ENCODE measurements at regions not wholly inside any gene's neighbourhood (a gene's known extent, or its start where the extent isn't known, plus 50 kb on each side); places are given as distances from the start of the nearest gene placed in this dataset.

- TF ChIP-seq, protein P1, sequence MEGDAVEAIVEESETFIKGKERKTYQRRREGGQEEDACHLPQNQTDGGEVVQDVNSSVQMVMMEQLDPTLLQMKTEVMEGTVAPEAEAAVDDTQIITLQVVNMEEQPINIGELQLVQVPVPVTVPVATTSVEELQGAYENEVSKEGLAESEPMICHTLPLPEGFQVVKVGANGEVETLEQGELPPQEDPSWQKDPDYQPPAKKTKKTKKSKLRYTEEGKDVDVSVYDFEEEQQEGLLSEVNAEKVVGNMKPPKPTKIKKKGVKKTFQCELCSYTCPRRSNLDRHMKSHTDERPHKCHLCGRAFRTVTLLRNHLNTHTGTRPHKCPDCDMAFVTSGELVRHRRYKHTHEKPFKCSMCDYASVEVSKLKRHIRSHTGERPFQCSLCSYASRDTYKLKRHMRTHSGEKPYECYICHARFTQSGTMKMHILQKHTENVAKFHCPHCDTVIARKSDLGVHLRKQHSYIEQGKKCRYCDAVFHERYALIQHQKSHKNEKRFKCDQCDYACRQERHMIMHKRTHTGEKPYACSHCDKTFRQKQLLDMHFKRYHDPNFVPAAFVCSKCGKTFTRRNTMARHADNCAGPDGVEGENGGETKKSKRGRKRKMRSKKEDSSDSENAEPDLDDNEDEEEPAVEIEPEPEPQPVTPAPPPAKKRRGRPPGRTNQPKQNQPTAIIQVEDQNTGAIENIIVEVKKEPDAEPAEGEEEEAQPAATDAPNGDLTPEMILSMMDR (conservative IDR thresholded peaks at IDR 0.05; ENCODE audit: low read length) = no peak
- TF ChIP-seq EZH2phosphoT487 (IDR thresholded peaks at IDR 0.05; ENCODE audit: borderline replicate concordance) = no peak
Observed at GRCh38 chr12:18919871-18920511, 182.1 kb downstream of the CAPZA3 start.

Data from Loucy (cell line).